ENCODE measurements at regions not wholly inside any gene's neighbourhood (a gene's known extent, or its start where the extent isn't known, plus 50 kb on each side); places are given as distances from the start of the nearest gene placed in this dataset.

DNA sequence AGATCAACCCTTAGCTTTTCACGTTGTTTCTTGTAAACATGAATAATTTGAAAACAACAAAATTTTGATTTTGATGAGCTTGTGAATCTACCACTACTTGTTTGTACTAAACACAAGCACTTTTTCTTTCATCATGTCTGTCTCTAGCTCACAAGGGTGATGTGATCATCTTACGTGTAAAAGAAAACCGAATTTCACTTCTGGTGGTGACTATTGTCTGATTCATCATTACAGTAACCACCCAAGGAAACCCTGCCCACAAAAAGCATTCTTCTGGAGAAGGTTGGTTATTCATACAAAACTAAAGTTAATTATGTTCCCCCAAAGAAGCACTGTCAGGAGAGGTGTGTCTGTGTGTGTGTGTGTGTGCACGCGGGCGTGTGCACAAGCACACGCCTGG is 285.4 kb downstream of the ZNF516 start (continued):
- TF ChIP-seq, protein P1, sequence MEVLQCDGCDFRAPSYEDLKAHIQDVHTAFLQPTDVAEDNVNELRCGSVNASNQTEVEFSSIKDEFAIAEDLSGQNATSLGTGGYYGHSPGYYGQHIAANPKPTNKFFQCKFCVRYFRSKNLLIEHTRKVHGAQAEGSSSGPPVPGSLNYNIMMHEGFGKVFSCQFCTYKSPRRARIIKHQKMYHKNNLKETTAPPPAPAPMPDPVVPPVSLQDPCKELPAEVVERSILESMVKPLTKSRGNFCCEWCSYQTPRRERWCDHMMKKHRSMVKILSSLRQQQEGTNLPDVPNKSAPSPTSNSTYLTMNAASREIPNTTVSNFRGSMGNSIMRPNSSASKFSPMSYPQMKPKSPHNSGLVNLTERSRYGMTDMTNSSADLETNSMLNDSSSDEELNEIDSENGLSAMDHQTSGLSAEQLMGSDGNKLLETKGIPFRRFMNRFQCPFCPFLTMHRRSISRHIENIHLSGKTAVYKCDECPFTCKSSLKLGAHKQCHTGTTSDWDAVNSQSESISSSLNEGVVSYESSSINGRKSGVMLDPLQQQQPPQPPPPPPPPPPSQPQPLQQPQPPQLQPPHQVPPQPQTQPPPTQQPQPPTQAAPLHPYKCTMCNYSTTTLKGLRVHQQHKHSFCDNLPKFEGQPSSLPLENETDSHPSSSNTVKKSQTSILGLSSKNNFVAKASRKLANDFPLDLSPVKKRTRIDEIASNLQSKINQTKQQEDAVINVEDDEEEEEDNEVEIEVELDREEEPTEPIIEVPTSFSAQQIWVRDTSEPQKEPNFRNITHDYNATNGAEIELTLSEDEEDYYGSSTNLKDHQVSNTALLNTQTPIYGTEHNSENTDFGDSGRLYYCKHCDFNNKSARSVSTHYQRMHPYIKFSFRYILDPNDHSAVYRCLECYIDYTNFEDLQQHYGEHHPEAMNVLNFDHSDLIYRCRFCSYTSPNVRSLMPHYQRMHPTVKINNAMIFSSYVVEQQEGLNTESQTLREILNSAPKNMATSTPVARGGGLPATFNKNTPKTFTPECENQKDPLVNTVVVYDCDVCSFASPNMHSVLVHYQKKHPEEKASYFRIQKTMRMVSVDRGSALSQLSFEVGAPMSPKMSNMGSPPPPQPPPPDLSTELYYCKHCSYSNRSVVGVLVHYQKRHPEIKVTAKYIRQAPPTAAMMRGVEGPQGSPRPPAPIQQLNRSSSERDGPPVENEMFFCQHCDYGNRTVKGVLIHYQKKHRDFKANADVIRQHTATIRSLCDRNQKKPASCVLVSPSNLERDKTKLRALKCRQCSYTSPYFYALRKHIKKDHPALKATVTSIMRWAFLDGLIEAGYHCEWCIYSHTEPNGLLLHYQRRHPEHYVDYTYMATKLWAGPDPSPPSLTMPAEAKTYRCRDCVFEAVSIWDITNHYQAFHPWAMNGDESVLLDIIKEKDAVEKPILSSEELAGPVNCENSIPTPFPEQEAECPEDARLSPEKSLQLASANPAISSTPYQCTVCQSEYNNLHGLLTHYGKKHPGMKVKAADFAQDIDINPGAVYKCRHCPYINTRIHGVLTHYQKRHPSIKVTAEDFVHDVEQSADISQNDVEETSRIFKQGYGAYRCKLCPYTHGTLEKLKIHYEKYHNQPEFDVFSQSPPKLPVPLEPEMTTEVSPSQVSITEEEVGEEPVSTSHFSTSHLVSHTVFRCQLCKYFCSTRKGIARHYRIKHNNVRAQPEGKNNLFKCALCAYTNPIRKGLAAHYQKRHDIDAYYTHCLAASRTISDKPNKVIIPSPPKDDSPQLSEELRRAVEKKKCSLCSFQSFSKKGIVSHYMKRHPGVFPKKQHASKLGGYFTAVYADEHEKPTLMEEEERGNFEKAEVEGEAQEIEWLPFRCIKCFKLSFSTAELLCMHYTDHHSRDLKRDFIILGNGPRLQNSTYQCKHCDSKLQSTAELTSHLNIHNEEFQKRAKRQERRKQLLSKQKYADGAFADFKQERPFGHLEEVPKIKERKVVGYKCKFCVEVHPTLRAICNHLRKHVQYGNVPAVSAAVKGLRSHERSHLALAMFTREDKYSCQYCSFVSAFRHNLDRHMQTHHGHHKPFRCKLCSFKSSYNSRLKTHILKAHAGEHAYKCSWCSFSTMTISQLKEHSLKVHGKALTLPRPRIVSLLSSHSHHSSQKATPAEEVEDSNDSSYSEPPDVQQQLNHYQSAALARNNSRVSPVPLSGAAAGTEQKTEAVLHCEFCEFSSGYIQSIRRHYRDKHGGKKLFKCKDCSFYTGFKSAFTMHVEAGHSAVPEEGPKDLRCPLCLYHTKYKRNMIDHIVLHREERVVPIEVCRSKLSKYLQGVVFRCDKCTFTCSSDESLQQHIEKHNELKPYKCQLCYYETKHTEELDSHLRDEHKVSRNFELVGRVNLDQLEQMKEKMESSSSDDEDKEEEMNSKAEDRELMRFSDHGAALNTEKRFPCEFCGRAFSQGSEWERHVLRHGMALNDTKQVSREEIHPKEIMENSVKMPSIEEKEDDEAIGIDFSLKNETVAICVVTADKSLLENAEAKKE (CRISPR knock-in tag; IDR thresholded peaks at IDR 0.05): no peak
- TF ChIP-seq STAT1 (IDR thresholded peaks at IDR 0.05; ENCODE audit: unreplicated experiment): no peak
- TF ChIP-seq JUNB (IDR thresholded peaks at IDR 0.05; ENCODE audit: unreplicated experiment): no peak
- no peak for TF ChIP-seq EZH2phosphoT487 (IDR thresholded peaks at IDR 0.05; ENCODE audit: unreplicated experiment)
- TF ChIP-seq, protein P2, sequence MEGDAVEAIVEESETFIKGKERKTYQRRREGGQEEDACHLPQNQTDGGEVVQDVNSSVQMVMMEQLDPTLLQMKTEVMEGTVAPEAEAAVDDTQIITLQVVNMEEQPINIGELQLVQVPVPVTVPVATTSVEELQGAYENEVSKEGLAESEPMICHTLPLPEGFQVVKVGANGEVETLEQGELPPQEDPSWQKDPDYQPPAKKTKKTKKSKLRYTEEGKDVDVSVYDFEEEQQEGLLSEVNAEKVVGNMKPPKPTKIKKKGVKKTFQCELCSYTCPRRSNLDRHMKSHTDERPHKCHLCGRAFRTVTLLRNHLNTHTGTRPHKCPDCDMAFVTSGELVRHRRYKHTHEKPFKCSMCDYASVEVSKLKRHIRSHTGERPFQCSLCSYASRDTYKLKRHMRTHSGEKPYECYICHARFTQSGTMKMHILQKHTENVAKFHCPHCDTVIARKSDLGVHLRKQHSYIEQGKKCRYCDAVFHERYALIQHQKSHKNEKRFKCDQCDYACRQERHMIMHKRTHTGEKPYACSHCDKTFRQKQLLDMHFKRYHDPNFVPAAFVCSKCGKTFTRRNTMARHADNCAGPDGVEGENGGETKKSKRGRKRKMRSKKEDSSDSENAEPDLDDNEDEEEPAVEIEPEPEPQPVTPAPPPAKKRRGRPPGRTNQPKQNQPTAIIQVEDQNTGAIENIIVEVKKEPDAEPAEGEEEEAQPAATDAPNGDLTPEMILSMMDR (conservative IDR thresholded peaks at IDR 0.05; ENCODE audit: low read depth in 2 of 2): no peak
- TF ChIP-seq, protein P3, sequence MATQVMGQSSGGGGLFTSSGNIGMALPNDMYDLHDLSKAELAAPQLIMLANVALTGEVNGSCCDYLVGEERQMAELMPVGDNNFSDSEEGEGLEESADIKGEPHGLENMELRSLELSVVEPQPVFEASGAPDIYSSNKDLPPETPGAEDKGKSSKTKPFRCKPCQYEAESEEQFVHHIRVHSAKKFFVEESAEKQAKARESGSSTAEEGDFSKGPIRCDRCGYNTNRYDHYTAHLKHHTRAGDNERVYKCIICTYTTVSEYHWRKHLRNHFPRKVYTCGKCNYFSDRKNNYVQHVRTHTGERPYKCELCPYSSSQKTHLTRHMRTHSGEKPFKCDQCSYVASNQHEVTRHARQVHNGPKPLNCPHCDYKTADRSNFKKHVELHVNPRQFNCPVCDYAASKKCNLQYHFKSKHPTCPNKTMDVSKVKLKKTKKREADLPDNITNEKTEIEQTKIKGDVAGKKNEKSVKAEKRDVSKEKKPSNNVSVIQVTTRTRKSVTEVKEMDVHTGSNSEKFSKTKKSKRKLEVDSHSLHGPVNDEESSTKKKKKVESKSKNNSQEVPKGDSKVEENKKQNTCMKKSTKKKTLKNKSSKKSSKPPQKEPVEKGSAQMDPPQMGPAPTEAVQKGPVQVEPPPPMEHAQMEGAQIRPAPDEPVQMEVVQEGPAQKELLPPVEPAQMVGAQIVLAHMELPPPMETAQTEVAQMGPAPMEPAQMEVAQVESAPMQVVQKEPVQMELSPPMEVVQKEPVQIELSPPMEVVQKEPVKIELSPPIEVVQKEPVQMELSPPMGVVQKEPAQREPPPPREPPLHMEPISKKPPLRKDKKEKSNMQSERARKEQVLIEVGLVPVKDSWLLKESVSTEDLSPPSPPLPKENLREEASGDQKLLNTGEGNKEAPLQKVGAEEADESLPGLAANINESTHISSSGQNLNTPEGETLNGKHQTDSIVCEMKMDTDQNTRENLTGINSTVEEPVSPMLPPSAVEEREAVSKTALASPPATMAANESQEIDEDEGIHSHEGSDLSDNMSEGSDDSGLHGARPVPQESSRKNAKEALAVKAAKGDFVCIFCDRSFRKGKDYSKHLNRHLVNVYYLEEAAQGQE (IDR thresholded peaks at IDR 0.05; ENCODE audit: unreplicated experiment): no peak

All from GM23338 (cell line).